SK-N-SH (cell line): ENCODE measurements at regions not wholly inside any gene's neighbourhood (a gene's known extent, or its start where the extent isn't known, plus 50 kb on each side); places are given as distances from the start of the nearest gene placed in this dataset.

Source experiments
- CTCF ChIA-PET: fragments of 300-600, 350-600 bp; formaldehyde crosslinking; extraction: SDS; loops from one replicate; lab custom pipeline; 2021; lab: Yijun Ruan, JAX
- POLR2A ChIA-PET: fragments of 350-600 bp; sonication (Branson Sonifier 250); formaldehyde crosslinking; extraction: SDS; loops from one replicate; lab custom pipeline; 2020; ENCODE audit warnings: antibody characterized with exemption, inconsistent platforms; lab: Yijun Ruan, JAX
- DNase-seq: peaks from one replicate; pipeline ENCODE4 v3.0.0; 2012
- H2AFZ ChIP-seq: fragments of 200-600 bp; sonication (generic); 2 replicates; pipeline ENCODE4 v1.8.1; 2016; ENCODE audit warnings: antibody characterized with exemption, mild to moderate bottlenecking, low read depth
- H3F3A ChIP-seq: fragments of 200-600 bp; sonication (generic); replicated peaks from 2 replicates; pipeline ENCODE3; 2016; ENCODE audit warnings: antibody characterized with exemption, mild to moderate bottlenecking; ENCODE audit not compliant: insufficient read depth
- H3K27ac ChIP-seq, 2 experiments: fragments of 200-500 bp in 1 of 2; fragments of 200-600 bp in 1 of 2; sonication (Bioruptor generic) in 1 of 2; sonication (generic), shearing (Covaris generic) in 1 of 2; 2 replicates each; pipeline versions ENCODE4 v1.5.1 to v1.6.1; 2014 to 2016; ENCODE audit warnings: low read depth in 2 of 2, inconsistent platforms in 1 of 2, low read length in 1 of 2, mild to moderate bottlenecking in 1 of 2, mixed read lengths in 1 of 2
- H3K27me3 ChIP-seq: fragments of 200-600 bp; sonication (generic), shearing (Covaris generic); 2 replicates; pipeline ENCODE4 v1.6.1; 2016; ENCODE audit warnings: mixed run types; ENCODE audit not compliant: insufficient read depth
- H3K36me3 ChIP-seq, 2 experiments: fragments of 200-500 bp in 1 of 2; fragments of 200-600 bp in 1 of 2; sonication (Bioruptor generic) in 1 of 2; sonication (generic) in 1 of 2; replicated peaks in 1 of 2; 2 replicates each; pipeline versions ENCODE3 to v1.5.1; 2014 to 2016; ENCODE audit warnings: low read length in 1 of 2, mild to moderate bottlenecking in 1 of 2; ENCODE audit not compliant: insufficient read depth in 2 of 2, control insufficient read depth in 1 of 2
- H3K4me1 ChIP-seq, 2 experiments: fragments of 200-500 bp in 1 of 2; fragments of 200-600 bp in 1 of 2; sonication (Bioruptor generic) in 1 of 2; sonication (generic), shearing (Covaris generic) in 1 of 2; 2 replicates each; pipeline versions ENCODE4 v1.5.1 to v1.6.1; 2014 to 2016; ENCODE audit warnings: low read depth in 1 of 2, low read length in 1 of 2, mixed run types in 1 of 2; ENCODE audit not compliant: insufficient read depth in 2 of 2, control insufficient read depth in 1 of 2
- H3K4me2 ChIP-seq: fragments of 200-600 bp; sonication (generic), shearing (Covaris generic); 2 replicates; pipeline ENCODE4 v1.6.1; 2017; ENCODE audit warnings: mixed run types
- H3K4me3 ChIP-seq, 2 experiments: fragments of 200-500 bp in 1 of 2; fragments of 200-600 bp in 1 of 2; sonication (Bioruptor generic) in 1 of 2; sonication (generic), shearing (Covaris generic) in 1 of 2; 2 replicates each; pipeline versions ENCODE4 v1.5.1 to v1.8.1; 2014 to 2016; ENCODE audit warnings: low read depth in 2 of 2, inconsistent platforms in 1 of 2, low read length in 1 of 2, mild to moderate bottlenecking in 1 of 2, mixed read lengths in 1 of 2, moderate library complexity in 1 of 2
- H3K79me2 ChIP-seq: fragments of 200-600 bp; sonication (generic); 2 replicates; pipeline ENCODE4 v1.8.1; 2017; ENCODE audit warnings: mild to moderate bottlenecking; ENCODE audit not compliant: insufficient read depth
- H3K9ac ChIP-seq: fragments of 200-600 bp; sonication (generic); 2 replicates; pipeline ENCODE4 v1.6.1; 2017; ENCODE audit warnings: mixed run types
- H3K9me2 ChIP-seq: fragments of 200-600 bp; sonication (generic); 2 replicates; pipeline ENCODE4 v1.6.1; 2017; ENCODE audit warnings: mixed run types
- H3K9me3 ChIP-seq: fragments of 200-600 bp; sonication (generic); 2 replicates; pipeline ENCODE4 v1.6.1; 2017; ENCODE audit warnings: mixed run types, mild to moderate bottlenecking, moderate library complexity
- H4K20me1 ChIP-seq: fragments of 200-600 bp; sonication (generic); 2 replicates; pipeline ENCODE4 v1.6.1; 2017; ENCODE audit warnings: mild to moderate bottlenecking, mixed run types; ENCODE audit not compliant: insufficient read depth
- ELF1 ChIP-seq: IDR thresholded peaks from 2 replicates; pipeline ENCODE4 v1.4.0; 2012
- FOXJ3 ChIP-seq: sonication (generic); formaldehyde crosslinking; IDR thresholded peaks from 2 replicates; pipeline ENCODE4 v1.5.1; 2020; ENCODE audit warnings: mild to moderate bottlenecking, missing genetic modification reagents
- GABPA ChIP-seq: IDR thresholded peaks from 2 replicates; pipeline ENCODE4 v1.4.0; 2012; ENCODE audit warnings: low read depth, mild to moderate bottlenecking
- REST ChIP-seq: IDR thresholded peaks from 2 replicates; pipeline ENCODE4 v1.6.1; 2012; ENCODE audit warnings: mild to moderate bottlenecking, low read depth, low read length, moderate library complexity
- RFX5 ChIP-seq: IDR thresholded peaks from 2 replicates; pipeline ENCODE4 v1.6.1; 2012; ENCODE audit warnings: mild to moderate bottlenecking, improper control_type of control experiment, low read length
- RXRA ChIP-seq: IDR thresholded peaks from 2 replicates; pipeline ENCODE4 v1.4.0; 2012; ENCODE audit warnings: low read depth, mild to moderate bottlenecking, borderline replicate concordance
- SIN3A ChIP-seq: IDR thresholded peaks from 2 replicates; pipeline ENCODE4 v1.6.1; 2012; ENCODE audit warnings: low read depth, mild to moderate bottlenecking, low read length, moderate library complexity, borderline replicate concordance
- TCF12 ChIP-seq: IDR thresholded peaks from 2 replicates; pipeline ENCODE4 v1.4.0; 2012
- TEAD4 ChIP-seq: IDR thresholded peaks from 2 replicates; pipeline ENCODE4 v1.4.0; 2012; ENCODE audit warnings: mild to moderate bottlenecking, borderline replicate concordance; ENCODE audit not compliant: insufficient read depth
- WGBS: methylation state at CpG from one replicate; pipeline ENCODE4 v1.1.6; 2017; ENCODE audit warnings: low lambda C conversion rate; 5-methylcytosine and 5-hydroxymethylcytosine counted together
- TF ChIP-seq, protein P1 (sequence below): IDR thresholded peaks from 2 replicates; pipeline ENCODE4 v1.4.0; 2012; ENCODE audit warnings: low read depth, borderline replicate concordance
- TF ChIP-seq, protein P2 (sequence below): fragments of 200-600 bp; sonication (generic); IDR thresholded peaks from 2 replicates; pipeline ENCODE4 v1.6.1; 2017; ENCODE audit warnings: antibody characterized with exemption, mild to moderate bottlenecking, moderate library complexity

GRCh38 chr13:44232774-44233173 is 140.8 kb upstream of the SERP2 start:
- H3K4me2 ChIP-seq, result no peak overlapping the region
- H3K9me2 ChIP-seq, result no peaks in the 10 kb centered on the region
- no peaks in the 10 kb centered on the region for H3K9me3 ChIP-seq
- no peak overlapping the region for H3K4me3 ChIP-seq
- H3F3A ChIP-seq, result no peaks in the 10 kb centered on the region
- WGBS, result 94% methylated on average over 6 of the region's 6 CpGs
- POLR2A ChIA-PET, result no interaction called here
- no peak for DNase-seq
- no peaks in the 10 kb centered on the region for H4K20me1 ChIP-seq
- H3K9ac ChIP-seq, result no peak overlapping the region
- TF ChIP-seq ELF1 (no peak), RFX5 (no peak), TEAD4 (no peak), SIN3A (no peak), TCF12 (no peak), REST (no peak), RXRA (no peak)
- TF ChIP-seq, protein P1, sequence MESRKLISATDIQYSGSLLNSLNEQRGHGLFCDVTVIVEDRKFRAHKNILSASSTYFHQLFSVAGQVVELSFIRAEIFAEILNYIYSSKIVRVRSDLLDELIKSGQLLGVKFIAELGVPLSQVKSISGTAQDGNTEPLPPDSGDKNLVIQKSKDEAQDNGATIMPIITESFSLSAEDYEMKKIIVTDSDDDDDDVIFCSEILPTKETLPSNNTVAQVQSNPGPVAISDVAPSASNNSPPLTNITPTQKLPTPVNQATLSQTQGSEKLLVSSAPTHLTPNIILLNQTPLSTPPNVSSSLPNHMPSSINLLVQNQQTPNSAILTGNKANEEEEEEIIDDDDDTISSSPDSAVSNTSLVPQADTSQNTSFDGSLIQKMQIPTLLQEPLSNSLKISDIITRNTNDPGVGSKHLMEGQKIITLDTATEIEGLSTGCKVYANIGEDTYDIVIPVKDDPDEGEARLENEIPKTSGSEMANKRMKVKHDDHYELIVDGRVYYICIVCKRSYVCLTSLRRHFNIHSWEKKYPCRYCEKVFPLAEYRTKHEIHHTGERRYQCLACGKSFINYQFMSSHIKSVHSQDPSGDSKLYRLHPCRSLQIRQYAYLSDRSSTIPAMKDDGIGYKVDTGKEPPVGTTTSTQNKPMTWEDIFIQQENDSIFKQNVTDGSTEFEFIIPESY, result no peak
- TF ChIP-seq, protein P2, sequence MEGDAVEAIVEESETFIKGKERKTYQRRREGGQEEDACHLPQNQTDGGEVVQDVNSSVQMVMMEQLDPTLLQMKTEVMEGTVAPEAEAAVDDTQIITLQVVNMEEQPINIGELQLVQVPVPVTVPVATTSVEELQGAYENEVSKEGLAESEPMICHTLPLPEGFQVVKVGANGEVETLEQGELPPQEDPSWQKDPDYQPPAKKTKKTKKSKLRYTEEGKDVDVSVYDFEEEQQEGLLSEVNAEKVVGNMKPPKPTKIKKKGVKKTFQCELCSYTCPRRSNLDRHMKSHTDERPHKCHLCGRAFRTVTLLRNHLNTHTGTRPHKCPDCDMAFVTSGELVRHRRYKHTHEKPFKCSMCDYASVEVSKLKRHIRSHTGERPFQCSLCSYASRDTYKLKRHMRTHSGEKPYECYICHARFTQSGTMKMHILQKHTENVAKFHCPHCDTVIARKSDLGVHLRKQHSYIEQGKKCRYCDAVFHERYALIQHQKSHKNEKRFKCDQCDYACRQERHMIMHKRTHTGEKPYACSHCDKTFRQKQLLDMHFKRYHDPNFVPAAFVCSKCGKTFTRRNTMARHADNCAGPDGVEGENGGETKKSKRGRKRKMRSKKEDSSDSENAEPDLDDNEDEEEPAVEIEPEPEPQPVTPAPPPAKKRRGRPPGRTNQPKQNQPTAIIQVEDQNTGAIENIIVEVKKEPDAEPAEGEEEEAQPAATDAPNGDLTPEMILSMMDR, result no peak
- TF ChIP-seq, all 33 proteins: peak for 0
- Histone ChIP-seq H3K36me3 (no peaks in the 10 kb centered on the region), H3K79me2 (no peaks in the 10 kb centered on the region), H3K27ac (no peak overlapping the region), H3K4me1 (peaks cover 5 to 9% of the 10 kb centered on the region in 2 experiments), H2AFZ (no peak overlapping the region), H3K27me3 (no peaks in the 10 kb centered on the region)
- CTCF ChIA-PET, result interaction anchor here (1.1 kb wide), 1 partner anchor 14 kb away, joined by 3 read pairs; no protein-coding TSS in a partner anchor

DNA sequence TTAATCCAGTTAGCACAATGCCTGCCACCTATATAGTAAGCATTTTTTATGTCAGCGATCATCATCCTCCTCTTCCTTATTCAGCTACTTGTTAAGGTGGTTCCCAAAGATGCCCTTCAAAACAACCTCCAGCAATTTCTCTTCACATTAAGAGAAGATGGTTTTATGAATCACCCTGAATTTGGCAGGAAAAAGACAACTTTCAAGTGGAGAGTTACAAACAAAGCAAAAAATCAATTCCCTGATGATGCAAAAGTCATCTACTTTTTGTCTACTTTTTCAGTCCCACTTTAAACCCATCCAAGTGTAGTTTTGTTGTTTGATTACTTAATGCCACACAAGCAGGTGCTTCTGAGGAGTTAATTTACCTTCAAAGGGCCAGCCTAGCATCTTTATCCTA is 139.1 kb upstream of the SERP2 start:
- no peak overlapping the region for H3K9ac ChIP-seq
- H3K79me2 ChIP-seq, result no peaks in the 10 kb centered on the region
- H3K36me3 ChIP-seq, result no peaks in the 10 kb centered on the region
- CTCF ChIA-PET, result interaction anchor here (0.6 kb wide), 1 partner anchor 202 kb away, joined by 3 read pairs; no protein-coding TSS in a partner anchor
- no peak overlapping the region for H2AFZ ChIP-seq
- 96% methylated on average over 1 of the region's 1 CpG for WGBS
- POLR2A ChIA-PET, result no interaction called here
- H3K27me3 ChIP-seq, result no peaks in the 10 kb centered on the region
- H3K9me3 ChIP-seq, result no peaks in the 10 kb centered on the region
- H4K20me1 ChIP-seq, result no peaks in the 10 kb centered on the region
- H3K4me3 ChIP-seq, result no peak overlapping the region
- TF ChIP-seq RXRA, result no peak
- no peak for TF ChIP-seq GABPA
- no peak for TF ChIP-seq FOXJ3 (CRISPR knock-in tag)
- TF ChIP-seq TEAD4, result no peak
- no peak overlapping the region for H3K27ac ChIP-seq
- H3K4me2 ChIP-seq, result no peak overlapping the region
- H3K4me1 ChIP-seq, result peaks cover 5 to 20% of the 10 kb centered on the region in 2 experiments
- H3K9me2 ChIP-seq, result no peaks in the 10 kb centered on the region
- no peak for DNase-seq
- no peaks in the 10 kb centered on the region for H3F3A ChIP-seq
